Esophagus (tissue), 2 donors: ENCODE measurements at regions not wholly inside any gene's neighbourhood (a gene's known extent, or its start where the extent isn't known, plus 50 kb on each side); places are given as distances from the start of the nearest gene placed in this dataset.

ENCODE experiments used
- H3K27ac ChIP-seq, 2 donors: one replicate each; pipeline ENCODE4 v1.5.1; 2013; ENCODE audit warnings: low read depth in 2 of 2, mild to moderate bottlenecking in 2 of 2, inconsistent platforms in 1 of 2, low read length in 1 of 2, moderate library complexity in 1 of 2
- H3K27me3 ChIP-seq, 2 donors: one replicate each; pipeline ENCODE4 v1.6.1; 2013; ENCODE audit warnings: low read length in 2 of 2, control low read depth in 1 of 2, mild to moderate bottlenecking in 1 of 2; ENCODE audit not compliant: insufficient read depth in 2 of 2, control insufficient read depth in 1 of 2
- H3K36me3 ChIP-seq, 2 donors: one replicate each; pipeline ENCODE4 v1.6.1; 2013; ENCODE audit warnings: low read length in 1 of 2; ENCODE audit not compliant: control insufficient read depth in 2 of 2, insufficient read depth in 2 of 2
- H3K4me1 ChIP-seq, 2 donors: one replicate each; pipeline ENCODE4 v1.6.1; 2013; ENCODE audit warnings: low read length in 1 of 2; ENCODE audit not compliant: control insufficient read depth in 2 of 2, insufficient read depth in 2 of 2
- H3K4me3 ChIP-seq, 2 donors: one replicate each; pipeline ENCODE4 v1.5.1; 2013; ENCODE audit warnings: low read length in 2 of 2, mild to moderate bottlenecking in 2 of 2, low read depth in 1 of 2, moderate library complexity in 1 of 2
- H3K9me3 ChIP-seq, 2 donors: one replicate each; pipeline ENCODE4 v1.6.1; 2013; ENCODE audit warnings: mild to moderate bottlenecking in 2 of 2, low read depth in 1 of 2, low read length in 1 of 2, moderate library complexity in 1 of 2; ENCODE audit not compliant: control insufficient read depth in 2 of 2, insufficient read depth in 1 of 2
- WGBS, 2 donors: extraction: QIAGEN DNeasy Blood & Tissue Kit; methylation state at CpG; one replicate each; pipeline ENCODE4 v1.1.7; 2013; 5-methylcytosine and 5-hydroxymethylcytosine counted together
- donor health status: healthy with polysubstance abuse.
- donor health status: Bipolar disorder and iron deficiency.

DNA sequence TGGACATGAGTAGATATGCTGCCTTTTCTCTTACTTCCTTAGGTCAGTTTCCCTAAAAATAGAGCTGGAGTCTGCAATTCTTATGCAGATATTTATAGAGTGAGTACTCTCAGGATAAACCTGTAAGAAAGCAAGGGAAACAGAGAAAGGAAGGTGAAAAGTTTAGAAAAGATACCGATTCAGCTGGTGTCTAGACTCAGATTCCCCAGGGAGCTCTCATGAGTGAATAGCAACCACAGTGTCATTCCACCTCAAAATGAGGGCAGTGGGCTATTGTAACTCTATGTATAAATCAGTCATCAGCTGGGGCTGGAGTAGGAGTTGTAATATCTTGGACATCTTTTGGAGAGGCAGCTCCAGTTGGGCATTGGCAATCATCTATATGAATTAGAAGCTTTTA lies 1485.1 kb upstream of the TMEFF2 start:
- Histone ChIP-seq H3K9me3 (no peaks in the 10 kb centered on the region), H3K36me3 (no peaks in the 10 kb centered on the region), H3K4me1 (no peaks in the 10 kb centered on the region), H3K27me3 (no peaks in the 10 kb centered on the region), H3K27ac (no peak overlapping the region), H3K4me3 (no peak overlapping the region)
- 72 to 82% methylated on average over 1 of the region's 1 CpG for WGBS, 2 donors

GRCh38 chr2:193670478-193670877 lies 1475.7 kb upstream of the TMEFF2 start:
- Histone ChIP-seq H3K36me3 (no peaks in the 10 kb centered on the region), H3K4me1 (no peaks in the 10 kb centered on the region), H3K27me3 (no peaks in the 10 kb centered on the region), H3K4me3 (no peak overlapping the region), H3K27ac (no peak overlapping the region), H3K9me3 (no peaks in the 10 kb centered on the region)
- WGBS, 2 donors: 82 to 90% methylated on average over 1 of the region's 1 CpG

- no peaks in the 10 kb centered on the region for H3K9me3 ChIP-seq
- H3K4me1 ChIP-seq: no peaks in the 10 kb centered on the region
- no peaks in the 10 kb centered on the region for H3K36me3 ChIP-seq
- no peaks in the 10 kb centered on the region for H3K27me3 ChIP-seq
- 79 to 81% methylated on average over 4 of the region's 4 CpGs for WGBS, 2 donors
- no peak overlapping the region for H3K27ac ChIP-seq
- H3K4me3 ChIP-seq: no peak overlapping the region
These were observed 1474.0 kb upstream of the TMEFF2 start for GRCh38 chr2:193668557-193669323.

DNA sequence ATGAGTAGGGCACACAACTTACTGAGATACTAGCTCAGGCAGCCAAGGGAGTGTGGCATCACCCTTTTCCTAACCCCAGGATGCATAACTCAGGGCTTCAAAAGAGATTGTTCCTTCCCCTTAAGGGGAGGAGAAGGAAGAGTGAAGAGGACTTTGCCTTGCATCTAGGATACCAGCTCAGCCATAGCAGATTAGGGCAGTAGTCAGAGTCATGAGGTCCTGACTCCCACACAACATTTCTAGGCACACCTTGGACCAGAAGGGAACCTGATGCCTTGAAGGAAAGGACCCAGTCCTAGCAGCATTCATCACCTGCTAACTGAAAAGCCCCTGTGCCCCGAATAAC lies 1433.2 kb upstream of the TMEFF2 start:
- WGBS, 2 donors: 92 to 97% methylated on average over 1 of the region's 1 CpG
- Histone ChIP-seq H3K4me1 (no peaks in the 10 kb centered on the region), H3K27me3 (no peaks in the 10 kb centered on the region), H3K4me3 (no peak overlapping the region), H3K36me3 (no peaks in the 10 kb centered on the region), H3K27ac (no peak overlapping the region), H3K9me3 (peaks cover 0 to 3% of the 10 kb centered on the region in 2 donors)

DNA sequence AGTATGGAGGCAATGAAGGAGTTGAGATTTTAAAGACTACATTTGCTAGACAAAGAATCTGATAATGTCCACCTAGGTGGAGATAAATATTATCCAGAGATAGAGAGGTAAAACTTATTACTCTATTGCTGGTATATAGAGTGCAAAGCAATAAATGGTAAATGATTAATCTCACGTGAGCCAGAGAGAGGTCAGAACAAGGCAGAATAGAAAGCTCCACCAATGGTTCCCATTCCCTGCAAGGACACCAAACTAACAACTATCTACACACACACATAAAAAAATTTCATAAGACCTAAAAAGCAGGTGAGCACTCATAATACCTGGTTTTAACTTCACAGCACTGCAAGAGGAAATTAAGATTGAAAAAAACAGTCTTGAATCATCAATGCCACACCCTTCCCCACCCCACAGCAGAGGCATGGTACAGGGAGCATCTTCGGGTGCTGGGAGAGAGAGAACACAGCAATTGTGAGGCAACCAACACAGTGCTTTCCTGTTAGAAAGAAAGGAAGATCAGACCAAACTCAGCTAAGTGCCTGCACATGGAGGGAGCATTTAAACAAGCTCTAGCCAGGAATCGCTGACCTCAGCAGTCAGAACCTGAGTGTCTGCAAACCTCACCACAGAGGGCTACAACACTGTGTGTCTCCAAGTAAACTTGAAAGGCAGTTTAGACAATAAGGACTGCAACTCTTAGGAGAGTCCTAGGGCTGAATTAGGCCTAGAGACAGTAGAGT lies 1432.6 kb upstream of the TMEFF2 start:
- 59 to 73% methylated on average over 3 of the region's 3 CpGs for WGBS, 2 donors
- Histone ChIP-seq H3K27ac (no peak overlapping the region), H3K36me3 (no peaks in the 10 kb centered on the region), H3K27me3 (no peaks in the 10 kb centered on the region), H3K9me3 (peaks cover 0 to 3% of the 10 kb centered on the region in 2 donors), H3K4me1 (no peaks in the 10 kb centered on the region), H3K4me3 (no peak overlapping the region)

- no peak overlapping the region for H3K4me3 ChIP-seq
- no peaks in the 10 kb centered on the region for H3K36me3 ChIP-seq
- no peaks in the 10 kb centered on the region for H3K4me1 ChIP-seq
These were observed 1413.7 kb upstream of the TMEFF2 start for GRCh38 chr2:193608451-193608850.

DNA sequence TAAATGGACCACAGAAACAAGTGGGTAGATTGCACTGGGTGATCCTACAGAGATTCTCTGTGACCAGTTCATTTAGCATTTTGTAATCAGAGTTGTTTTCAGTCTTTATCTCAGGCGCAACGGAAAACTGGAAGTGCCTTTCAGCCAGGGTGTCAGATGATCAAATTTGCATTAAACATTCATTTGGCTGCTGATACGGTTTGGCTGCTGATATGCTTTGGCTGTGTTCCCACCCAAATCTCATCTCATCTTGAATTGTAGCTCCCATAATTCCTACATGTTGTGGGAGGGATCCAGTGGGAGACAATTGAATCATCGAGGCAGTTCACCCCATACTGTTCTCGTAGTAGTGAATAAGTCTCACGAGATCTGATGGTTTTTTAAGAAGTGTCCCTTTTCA lies 1396.1 kb upstream of the TMEFF2 start:
- Histone ChIP-seq H3K27me3 (no peaks in the 10 kb centered on the region), H3K4me1 (no peaks in the 10 kb centered on the region), H3K4me3 (no peak overlapping the region), H3K9me3 (peaks cover 0 to 8% of the 10 kb centered on the region in 2 donors), H3K27ac (no peak overlapping the region), H3K36me3 (no peaks in the 10 kb centered on the region)
- 77 to 80% methylated on average over 6 of the region's 6 CpGs for WGBS, 2 donors

More at GRCh38 chr2:193608451-193608850, 1413.7 kb upstream of the TMEFF2 start:
- Histone ChIP-seq H3K9me3 (no peaks in the 10 kb centered on the region), H3K27ac (no peak overlapping the region), H3K27me3 (no peaks in the 10 kb centered on the region)

GRCh38 chr2:193584522-193584938 lies 1389.8 kb upstream of the TMEFF2 start:
- H3K4me1 ChIP-seq: no peaks in the 10 kb centered on the region
- H3K27ac ChIP-seq: no peak overlapping the region
- WGBS, 2 donors: 64 to 67% methylated on average over 1 of the region's 1 CpG
- no peaks in the 10 kb centered on the region for H3K27me3 ChIP-seq
- H3K36me3 ChIP-seq: no peaks in the 10 kb centered on the region
- H3K4me3 ChIP-seq: no peak overlapping the region
- H3K9me3 ChIP-seq: peaks cover 0 to 2% of the 10 kb centered on the region in 2 donors

GRCh38 chr2:193583638-193584400 lies 1389.1 kb upstream of the TMEFF2 start:
- Histone ChIP-seq H3K27me3 (no peaks in the 10 kb centered on the region), H3K4me3 (no peak overlapping the region), H3K4me1 (no peaks in the 10 kb centered on the region), H3K36me3 (no peaks in the 10 kb centered on the region), H3K27ac (no peak overlapping the region), H3K9me3 (peaks cover 0 to 2% of the 10 kb centered on the region in 2 donors)
- WGBS, 2 donors: 66 to 72% methylated on average over 9 of the region's 9 CpGs
